Osteocyte (in vitro differentiated cells): ENCODE measurements at regions not wholly inside any gene's neighbourhood (a gene's known extent, or its start where the extent isn't known, plus 50 kb on each side); places are given as distances from the start of the nearest gene placed in this dataset.
"Not testable (repeated sequence)": the region's sequence is repeated elsewhere in the genome, so short reads cannot be mapped to it uniquely, and the experiment has no call there.

Experiments
- DNase-seq: peaks from one replicate; pipeline ENCODE4 v3.0.0; 2021; ENCODE audit warnings: mixed read lengths; ENCODE audit not compliant: unreplicated experiment; ENCODE audit errors: extremely low spot score
- H3K27ac Mint-ChIP-seq: one replicate; pipeline ENCODE4 v1.8.0; 2021; ENCODE audit warnings: mild to moderate bottlenecking, mixed read lengths; ENCODE audit not compliant: unreplicated experiment
- H3K27me3 Mint-ChIP-seq: one replicate; pipeline ENCODE4 v1.8.0; 2021; ENCODE audit warnings: mixed read lengths; ENCODE audit not compliant: unreplicated experiment
- H3K36me3 Mint-ChIP-seq: one replicate; pipeline ENCODE4 v1.8.0; 2021; ENCODE audit warnings: mixed read lengths; ENCODE audit not compliant: unreplicated experiment
- H3K4me1 Mint-ChIP-seq: one replicate; pipeline ENCODE4 v1.8.0; 2021; ENCODE audit warnings: mixed read lengths; ENCODE audit not compliant: unreplicated experiment
- H3K4me3 Mint-ChIP-seq: one replicate; pipeline ENCODE4 v1.8.0; 2021; ENCODE audit warnings: mild to moderate bottlenecking, moderate library complexity, mixed read lengths; ENCODE audit not compliant: unreplicated experiment
- H3K9me3 Mint-ChIP-seq: one replicate; pipeline ENCODE4 v1.8.0; 2021; ENCODE audit warnings: mixed read lengths; ENCODE audit not compliant: unreplicated experiment
- TF ChIP-seq, protein P1 (sequence below): fragments of 200-600 bp; sonication (generic); IDR thresholded peaks from 2 replicates; pipeline ENCODE4 v1.5.0; 2021; ENCODE audit warnings: antibody characterized with exemption, mild to moderate bottlenecking, moderate library complexity

DNA sequence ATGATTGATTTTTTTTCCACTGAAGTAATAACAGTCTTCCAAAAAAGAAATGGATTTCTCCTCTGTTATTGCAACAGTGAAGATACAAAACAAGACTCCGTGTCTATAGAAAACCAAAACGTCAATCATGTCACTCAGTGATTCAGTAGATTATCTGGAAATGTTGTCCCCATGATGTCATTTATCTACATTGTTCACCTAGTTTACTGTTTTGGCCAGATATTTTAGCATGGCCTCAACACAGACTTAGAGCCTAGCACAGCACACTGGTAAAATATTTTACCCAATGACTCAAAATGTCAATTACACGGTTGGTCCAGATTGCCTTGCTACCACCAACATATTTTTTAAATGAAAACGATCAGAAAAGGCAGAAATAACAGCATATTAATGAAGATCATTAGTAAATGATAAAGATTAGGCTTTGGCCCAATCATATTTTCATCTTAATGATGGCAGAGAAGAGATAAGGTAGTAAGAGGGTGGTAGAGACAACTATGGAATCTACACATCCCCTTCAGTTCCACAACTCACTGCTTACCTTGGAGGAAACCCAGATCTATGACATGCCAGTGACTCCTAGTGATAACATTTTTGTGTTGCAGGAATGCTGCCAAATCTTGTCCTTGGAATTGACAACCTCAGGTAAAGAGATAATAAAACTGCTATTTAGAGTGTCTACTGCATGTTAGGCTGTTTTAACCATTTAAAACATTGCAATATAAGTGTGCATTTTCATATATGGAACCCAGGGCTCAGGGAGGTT is 347.7 kb upstream of the ARPP21 start:
- TF ChIP-seq, protein P1, sequence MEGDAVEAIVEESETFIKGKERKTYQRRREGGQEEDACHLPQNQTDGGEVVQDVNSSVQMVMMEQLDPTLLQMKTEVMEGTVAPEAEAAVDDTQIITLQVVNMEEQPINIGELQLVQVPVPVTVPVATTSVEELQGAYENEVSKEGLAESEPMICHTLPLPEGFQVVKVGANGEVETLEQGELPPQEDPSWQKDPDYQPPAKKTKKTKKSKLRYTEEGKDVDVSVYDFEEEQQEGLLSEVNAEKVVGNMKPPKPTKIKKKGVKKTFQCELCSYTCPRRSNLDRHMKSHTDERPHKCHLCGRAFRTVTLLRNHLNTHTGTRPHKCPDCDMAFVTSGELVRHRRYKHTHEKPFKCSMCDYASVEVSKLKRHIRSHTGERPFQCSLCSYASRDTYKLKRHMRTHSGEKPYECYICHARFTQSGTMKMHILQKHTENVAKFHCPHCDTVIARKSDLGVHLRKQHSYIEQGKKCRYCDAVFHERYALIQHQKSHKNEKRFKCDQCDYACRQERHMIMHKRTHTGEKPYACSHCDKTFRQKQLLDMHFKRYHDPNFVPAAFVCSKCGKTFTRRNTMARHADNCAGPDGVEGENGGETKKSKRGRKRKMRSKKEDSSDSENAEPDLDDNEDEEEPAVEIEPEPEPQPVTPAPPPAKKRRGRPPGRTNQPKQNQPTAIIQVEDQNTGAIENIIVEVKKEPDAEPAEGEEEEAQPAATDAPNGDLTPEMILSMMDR, result no peak
- no peak for DNase-seq
- H3K36me3 Mint-ChIP-seq, result no peaks in the 10 kb centered on the region
- no peak overlapping the region for H3K27ac Mint-ChIP-seq
- no peaks in the 10 kb centered on the region for H3K4me1 Mint-ChIP-seq
- H3K9me3 Mint-ChIP-seq, result no peaks in the 10 kb centered on the region
- no peak overlapping the region for H3K4me3 Mint-ChIP-seq
- H3K27me3 Mint-ChIP-seq, result no peaks in the 10 kb centered on the region

DNA sequence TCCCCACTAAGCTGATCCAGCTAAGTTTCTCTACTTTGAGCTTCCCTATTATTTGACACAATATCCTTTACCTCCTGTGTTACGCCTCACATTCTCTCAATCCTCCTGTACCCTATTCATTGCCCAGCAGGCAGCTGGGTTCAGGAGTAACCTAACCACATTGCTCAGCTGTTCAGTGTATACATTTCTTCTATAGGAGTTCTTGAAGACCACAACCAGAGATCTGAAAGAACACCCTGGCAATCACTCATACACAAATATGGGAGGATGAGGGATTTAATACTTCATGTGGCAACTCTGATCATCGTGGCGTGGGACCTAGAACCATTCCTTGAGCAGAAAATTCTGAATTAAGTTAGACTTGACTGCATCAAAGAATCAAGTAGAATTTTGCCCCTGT is 346.8 kb upstream of the ARPP21 start:
- no peaks in the 10 kb centered on the region for H3K36me3 Mint-ChIP-seq
- H3K4me1 Mint-ChIP-seq, result no peaks in the 10 kb centered on the region
- no peaks in the 10 kb centered on the region for H3K9me3 Mint-ChIP-seq
- no peak for DNase-seq
- H3K27ac Mint-ChIP-seq, result no peak overlapping the region
- TF ChIP-seq, protein P1, result no peak
- no peaks in the 10 kb centered on the region for H3K27me3 Mint-ChIP-seq
- no peak overlapping the region for H3K4me3 Mint-ChIP-seq

DNA sequence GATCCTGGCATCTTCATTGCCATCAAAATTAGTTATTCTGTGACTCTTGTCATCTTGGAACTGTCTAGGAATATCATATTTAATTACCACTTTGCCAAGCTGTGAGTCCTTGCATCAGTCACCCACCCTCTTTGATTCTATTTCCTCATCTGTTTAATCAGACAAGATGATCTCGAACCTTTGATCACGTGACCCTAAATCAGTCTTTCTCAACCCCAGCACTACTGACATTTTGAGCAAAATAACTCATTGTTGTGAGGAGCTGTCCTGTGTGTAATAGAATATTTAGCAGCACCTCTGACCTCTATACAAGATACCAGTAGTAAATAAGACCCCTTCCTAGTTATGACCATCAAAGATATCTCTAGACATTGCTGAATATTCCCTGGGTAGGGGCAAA is 343.4 kb upstream of the ARPP21 start:
- no peak for DNase-seq
- Mint-ChIP-seq H3K4me3 (no peak overlapping the region), H3K9me3 (no peaks in the 10 kb centered on the region), H3K36me3 (no peaks in the 10 kb centered on the region), H3K4me1 (no peaks in the 10 kb centered on the region), H3K27me3 (peaks cover 2% of the 10 kb centered on the region), H3K27ac (no peak overlapping the region)
- TF ChIP-seq, protein P1, result no peak

DNA sequence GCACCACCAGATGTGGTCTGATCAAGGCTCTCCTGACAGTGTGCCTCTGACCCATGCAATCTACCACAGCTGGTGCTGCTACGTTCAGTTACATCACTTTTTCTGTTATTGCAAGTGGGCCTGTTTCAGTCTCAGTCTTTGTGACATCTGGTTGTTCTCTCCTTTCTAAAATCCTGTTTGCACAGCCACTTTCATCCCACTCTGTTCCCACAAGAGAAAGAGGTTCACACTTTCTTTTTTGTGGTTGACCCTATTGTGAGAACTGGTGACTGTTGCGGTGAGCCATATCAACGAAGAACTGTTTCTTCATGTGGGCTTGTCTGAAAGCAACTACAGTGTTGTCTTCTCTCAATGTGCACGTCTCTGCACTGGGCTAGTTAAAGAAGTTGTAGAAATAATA is 342.8 kb upstream of the ARPP21 start:
- Mint-ChIP-seq H3K27ac (no peak overlapping the region), H3K4me1 (no peaks in the 10 kb centered on the region), H3K36me3 (no peaks in the 10 kb centered on the region), H3K27me3 (peaks cover 3% of the 10 kb centered on the region), H3K4me3 (no peak overlapping the region), H3K9me3 (no peaks in the 10 kb centered on the region)
- TF ChIP-seq, protein P1, result no peak
- no peak for DNase-seq

DNA sequence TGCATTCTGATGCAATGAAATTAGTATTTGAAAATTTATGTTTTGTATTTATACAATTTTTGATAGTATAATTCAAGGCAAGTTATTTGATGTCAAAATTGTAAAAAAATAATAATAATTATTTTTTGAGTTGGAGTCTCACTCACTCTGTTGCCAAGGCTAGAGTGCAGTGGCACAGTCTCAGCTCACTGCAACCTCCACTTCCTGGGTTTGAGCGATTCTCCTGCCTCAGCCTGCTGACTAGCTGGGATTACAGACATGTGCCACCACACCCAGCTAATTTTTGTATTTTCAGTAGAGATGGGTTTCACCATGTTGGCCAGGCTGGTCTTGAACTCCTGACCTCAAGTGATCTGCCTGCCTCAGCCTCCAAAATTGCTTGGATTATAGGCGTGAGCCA is 342.4 kb upstream of the ARPP21 start:
- H3K4me1 Mint-ChIP-seq, H3K27ac Mint-ChIP-seq, H3K4me3 Mint-ChIP-seq, DNase-seq, H3K9me3 Mint-ChIP-seq, H3K36me3 Mint-ChIP-seq, H3K27me3 Mint-ChIP-seq: not testable (repeated sequence)
